NCI-H146 treated with DMSO at 0.1 percent for 48 hours (cell line): ENCODE measurements at regions not wholly inside any gene's neighbourhood (a gene's known extent, or its start where the extent isn't known, plus 50 kb on each side); places are given as distances from the start of the nearest gene placed in this dataset.

ENCODE experiments used
- DNase-seq: peaks from one replicate; lab custom pipeline; 2025; ENCODE audit not compliant: unreplicated experiment; lab: John Stamatoyannopoulos, UW

DNA sequence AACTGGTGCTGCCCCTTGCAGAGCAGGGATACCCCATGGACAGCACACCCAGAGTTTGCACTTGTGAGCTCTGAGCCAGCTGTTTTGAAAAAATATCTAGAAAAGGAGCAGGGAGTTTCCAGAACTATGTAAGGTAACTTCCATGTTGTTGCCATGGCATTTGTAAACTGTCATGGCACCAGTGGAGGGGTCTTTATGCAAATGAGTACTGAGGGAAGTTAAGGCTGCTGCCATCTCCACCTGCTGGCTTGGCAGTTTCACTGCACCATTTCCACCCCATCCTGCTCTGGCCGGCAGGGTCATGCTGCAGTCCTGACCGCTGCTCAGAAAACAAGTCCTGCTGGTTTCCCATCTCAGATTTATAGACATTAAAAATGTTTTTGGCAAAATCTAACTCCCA lies 52.3 kb upstream of the SNTG2 start:
- DNase-seq = no peak

DNA sequence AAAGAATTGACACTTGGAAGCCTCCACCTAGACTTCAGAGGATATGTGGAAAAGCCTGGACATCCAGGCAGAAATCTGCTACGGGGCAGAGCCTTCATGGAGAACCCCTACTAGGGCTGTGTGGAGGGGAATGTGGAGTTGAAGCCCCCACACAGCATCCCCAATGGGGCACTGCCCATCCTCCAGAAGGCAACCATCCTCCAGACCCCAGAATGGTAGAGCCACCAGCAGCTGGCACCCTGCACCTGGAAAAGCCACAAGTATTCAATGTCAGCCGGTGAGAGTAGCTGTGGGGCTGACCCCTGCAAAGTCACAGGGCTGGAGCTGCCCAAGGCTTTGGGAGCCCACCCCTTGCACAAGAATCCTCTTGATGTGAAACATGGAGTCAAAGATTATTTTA lies 53.6 kb upstream of the SNTG2 start:
- no peak for DNase-seq

DNA sequence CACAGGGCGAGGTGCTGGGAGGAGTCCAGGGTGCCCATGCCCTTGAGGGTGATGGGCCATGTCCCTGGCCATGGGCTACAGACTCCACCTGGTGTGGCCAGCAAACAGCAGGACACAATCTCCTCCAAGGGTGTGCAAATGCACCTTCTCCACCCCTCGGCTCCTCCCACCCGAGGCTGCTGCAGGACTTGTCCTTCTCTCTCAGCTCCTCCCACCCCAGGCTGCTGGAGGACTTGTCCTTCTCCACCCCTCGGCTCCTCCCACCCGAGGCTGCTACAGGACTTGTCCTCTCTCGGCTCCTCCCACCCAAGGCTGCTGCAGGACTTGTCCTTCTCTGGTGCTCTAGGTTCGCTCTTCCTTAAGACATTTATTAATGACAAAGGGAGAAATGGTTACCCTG lies 57.3 kb upstream of the SNTG2 start:
- DNase-seq = no peak

DNA sequence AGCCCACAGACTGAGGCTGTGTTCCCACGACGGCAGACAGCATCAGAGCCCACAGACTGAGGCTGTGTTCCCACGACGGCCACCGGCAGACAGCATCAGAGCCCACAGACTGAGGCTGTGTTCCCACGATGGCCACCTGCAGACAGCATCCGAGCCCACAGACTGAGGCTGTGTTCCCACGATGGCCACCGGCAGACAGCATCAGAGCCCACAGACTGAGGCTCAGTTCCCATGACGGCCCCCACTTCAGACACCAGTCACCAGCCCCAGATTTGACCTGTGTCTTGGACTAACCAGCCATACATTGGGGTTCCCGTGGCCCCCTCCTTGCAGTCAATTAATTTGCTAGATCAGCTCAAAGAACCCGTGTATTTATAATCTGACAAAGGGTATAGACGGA lies 57.8 kb upstream of the SNTG2 start:
- no peak for DNase-seq

DNA sequence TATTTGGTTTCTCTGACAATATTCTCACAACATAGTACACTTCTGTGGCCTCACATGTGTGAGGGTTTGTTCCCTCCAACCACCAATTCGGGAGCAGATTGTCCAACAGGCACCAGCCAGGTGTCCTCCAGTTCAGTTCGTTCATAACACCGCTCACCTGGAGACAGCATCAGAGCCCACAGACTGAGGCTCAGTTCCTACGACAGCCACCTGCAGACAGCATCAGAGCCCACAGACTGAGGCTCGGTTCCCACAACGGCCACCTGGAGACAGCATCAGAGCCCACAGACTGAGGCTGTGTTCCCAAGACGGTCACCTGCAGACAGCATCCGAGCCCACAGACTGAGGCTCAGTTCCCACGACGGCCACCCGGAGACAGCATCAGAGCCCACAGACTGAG lies 58.2 kb upstream of the SNTG2 start:
- DNase-seq = no peak

DNA sequence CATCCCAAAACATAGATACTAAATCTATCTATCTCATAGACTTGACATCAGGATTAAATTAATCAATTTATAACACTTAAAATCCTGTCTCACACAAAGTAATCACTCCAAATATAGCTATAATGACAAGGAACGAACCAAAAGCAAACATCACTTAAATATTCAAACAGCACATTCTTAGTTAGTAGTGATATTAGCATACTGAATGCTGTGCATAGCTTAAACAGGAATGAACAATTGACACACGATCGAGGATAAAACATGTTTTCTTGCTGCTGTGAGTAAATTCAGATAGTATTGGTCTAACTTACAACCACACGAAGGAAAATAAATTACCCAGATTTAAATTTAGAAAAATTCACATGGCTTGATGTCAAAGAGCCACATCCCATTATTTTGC lies 58.9 kb upstream of the SNTG2 start:
- no peak for DNase-seq

DNA sequence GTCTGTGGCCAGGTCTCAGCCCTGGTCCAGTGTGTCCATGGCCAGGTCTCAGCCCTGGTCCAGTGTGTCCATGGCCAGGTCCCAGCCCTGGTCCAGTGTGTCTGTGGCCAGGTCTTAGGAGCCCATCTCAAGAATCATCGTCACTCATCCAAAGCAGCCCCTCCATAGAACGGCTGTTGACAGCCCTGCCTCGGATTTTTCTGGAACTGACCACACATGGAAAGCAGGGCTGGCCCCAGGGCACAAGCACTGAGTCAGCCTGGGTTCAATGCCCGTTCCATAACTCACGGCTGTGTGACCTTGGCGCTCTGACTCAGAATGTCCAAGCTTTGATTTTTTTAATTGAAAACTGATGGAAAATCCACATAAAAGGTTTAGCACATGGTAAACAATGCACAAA lies 59.9 kb upstream of the SNTG2 start:
- no peak for DNase-seq

DNA sequence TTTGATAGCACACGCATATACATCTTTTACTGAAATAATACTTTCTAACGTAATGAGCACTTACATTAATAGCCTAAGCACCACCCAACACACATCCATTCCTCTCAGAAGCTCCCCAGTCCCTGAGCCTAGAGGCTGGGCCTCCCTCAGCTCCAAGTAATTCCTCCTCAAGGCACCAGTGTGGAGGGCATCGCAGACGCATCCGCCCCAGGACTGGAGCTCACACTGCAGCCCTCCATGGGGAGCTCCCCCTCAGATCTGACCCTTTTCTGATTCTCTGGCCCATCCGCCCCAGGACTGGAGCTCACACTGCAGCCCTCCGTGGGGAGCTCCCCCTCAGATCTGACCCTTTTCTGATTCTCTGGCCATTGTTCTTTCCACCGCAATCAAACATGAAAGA lies 60.4 kb upstream of the SNTG2 start:
- DNase-seq = no peak

DNA sequence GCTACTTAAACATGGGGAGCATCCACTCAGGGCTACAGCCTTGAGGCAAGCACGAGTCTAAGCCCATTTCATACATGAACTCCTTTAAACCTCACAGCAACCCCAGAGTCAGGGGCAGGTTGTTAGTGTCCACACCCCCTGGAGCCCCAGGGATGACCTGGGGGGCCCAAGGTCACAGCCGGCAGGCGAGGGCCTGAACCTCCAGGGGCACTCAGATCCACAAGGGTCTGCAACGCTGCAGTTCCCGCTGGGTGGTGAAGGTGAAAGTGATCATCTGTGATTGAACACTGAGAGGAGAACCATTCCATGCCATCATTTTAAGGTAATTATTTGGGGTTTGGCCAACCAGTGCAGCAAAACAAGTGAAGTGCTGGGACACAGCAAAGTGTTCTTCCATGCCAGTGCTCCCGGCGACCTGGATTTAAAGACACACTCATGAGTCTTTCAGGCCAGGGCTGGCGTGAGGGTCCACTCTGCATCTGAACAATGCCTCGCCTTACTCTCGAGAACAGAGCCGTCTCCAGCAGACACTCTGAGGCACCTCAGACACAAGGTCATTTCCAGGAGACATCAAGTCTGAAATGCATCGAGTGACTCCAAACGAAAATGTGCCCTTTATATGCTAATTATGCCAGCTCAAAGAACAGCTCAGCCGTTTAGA lies 61.6 kb upstream of the SNTG2 start:
- DNase-seq = no peak

DNA sequence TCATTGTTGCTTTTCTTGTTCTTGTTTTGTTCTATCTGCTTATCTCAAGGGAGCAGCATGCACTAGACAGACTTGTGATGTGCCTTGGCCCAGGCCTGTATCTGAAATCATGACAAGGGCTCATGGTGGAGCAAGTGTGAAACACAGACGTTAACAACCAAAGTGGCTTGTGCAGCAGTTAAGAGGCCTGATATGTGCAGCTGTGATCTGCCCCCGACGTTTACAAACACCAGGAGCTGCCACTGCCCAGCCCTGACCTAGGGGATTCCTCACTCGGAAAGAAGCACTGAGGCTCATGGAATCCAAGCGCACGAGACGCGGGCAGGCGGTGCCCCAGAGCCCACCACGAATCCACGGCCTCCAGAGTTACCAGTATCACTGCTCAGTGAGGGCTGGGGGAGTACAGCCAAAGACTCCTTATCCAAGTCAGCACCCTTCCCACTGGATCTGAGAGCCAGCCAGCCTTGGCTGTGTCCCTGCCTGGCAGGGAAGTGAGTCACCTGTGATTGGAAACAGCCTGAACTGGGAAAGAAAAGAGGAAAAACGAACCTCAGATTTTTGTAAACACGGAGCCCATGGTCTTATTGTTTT lies 62.3 kb upstream of the SNTG2 start:
- DNase-seq = no peak

DNA sequence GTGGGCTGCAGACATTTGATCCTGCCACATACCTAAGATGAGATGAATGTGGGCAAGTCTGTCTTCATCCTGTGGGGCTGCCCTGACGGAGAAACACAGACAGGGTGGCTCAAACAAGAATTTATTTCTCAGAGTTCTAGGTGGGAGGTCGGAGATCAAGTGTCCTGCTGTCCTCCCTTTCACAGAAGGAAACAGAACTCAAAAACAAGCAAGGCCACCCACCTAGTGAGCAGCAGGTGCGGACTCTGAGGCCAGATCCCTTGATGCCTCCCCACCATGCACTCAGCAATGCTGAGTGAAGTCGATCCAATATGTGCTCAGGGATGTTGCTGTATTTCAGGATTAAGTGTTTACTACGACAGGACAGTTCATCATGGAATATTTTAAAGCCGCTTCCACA lies 63.0 kb upstream of the SNTG2 start:
- no peak for DNase-seq

DNA sequence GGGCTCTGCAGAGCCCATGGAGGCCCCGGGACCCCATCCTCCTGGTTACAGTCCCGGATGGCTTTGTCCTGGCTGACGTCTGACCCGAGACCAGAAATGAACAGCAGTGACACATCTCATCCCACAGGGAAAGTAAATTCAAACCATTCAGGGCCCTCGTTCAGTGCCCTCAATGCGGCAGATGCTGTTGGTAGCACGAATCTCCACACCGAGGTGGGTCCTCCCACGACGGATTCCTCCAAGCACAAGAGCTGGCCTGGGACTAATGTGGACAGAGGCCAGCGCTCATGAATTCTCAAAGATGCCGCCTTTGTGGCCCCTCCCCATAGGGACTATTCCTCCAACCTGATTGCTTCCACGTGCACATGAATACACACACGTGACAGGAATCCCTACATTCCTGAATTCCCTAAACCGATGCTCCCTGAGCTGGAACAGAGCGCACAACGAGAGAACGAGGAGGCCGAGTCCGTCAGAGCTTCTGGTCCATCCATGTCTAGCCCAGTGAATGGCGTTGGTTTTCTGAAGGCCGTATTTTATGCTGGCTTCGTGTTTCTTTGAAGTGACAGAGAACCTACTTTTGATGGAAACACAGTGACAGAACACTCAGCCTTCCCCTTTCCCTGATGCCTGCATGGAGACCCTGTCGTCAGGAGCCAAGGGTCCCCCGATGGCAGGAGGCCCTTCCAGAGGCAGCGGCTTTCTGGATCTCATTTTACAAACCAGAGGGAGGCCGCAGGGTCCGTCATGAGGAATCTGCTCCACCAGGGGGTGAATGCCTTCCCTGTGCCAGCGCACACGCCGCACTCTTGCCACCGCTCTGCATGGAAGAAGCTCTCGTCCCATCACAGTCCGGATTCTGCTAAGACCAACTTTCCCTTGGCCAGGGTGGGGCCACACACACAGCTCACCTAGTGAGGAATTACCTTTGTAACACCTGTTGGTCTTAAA lies 64.3 kb upstream of the SNTG2 start:
- DNase-seq = no peak

DNA sequence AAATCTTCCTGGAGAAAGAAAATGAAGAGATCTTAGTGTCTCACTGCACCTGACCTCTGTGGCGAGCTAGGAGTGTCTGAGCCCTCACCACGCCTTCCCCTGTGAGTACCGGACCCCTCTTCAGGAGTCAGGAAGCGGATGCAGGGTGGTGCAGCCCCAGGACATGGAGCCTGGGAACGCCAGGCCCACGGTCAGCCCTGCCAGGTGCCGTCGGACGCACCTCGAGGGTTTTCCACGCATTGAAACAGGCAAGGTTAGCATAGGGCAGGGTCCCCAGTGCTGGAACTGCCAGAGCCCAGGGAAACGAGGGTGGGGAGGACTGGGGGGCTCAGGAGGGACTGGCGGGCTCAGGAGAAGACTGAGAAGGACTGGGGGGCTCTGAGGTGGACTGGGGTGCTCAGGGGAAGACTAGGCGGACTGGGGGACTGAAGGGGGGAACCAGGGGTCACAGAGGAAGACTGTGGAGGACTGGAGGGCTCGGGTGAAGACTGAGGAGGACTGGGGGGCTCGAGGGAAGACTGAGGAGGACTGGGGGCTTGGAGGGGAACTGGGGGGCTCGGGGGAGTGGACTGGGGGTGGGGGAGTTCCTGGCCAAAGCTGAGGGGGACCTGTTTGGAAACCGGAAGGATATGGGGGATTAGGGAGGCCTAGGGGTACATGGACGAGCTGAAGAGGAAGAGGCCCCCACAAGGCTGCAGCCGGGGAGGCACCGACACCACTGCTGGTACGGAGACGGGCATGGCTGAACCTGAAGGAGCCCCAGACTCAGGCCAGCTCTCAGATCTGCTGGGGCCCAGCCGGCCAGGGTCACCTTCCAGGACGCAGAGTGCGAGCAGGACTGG lies 65.2 kb upstream of the SNTG2 start:
- DNase-seq = no peak

DNA sequence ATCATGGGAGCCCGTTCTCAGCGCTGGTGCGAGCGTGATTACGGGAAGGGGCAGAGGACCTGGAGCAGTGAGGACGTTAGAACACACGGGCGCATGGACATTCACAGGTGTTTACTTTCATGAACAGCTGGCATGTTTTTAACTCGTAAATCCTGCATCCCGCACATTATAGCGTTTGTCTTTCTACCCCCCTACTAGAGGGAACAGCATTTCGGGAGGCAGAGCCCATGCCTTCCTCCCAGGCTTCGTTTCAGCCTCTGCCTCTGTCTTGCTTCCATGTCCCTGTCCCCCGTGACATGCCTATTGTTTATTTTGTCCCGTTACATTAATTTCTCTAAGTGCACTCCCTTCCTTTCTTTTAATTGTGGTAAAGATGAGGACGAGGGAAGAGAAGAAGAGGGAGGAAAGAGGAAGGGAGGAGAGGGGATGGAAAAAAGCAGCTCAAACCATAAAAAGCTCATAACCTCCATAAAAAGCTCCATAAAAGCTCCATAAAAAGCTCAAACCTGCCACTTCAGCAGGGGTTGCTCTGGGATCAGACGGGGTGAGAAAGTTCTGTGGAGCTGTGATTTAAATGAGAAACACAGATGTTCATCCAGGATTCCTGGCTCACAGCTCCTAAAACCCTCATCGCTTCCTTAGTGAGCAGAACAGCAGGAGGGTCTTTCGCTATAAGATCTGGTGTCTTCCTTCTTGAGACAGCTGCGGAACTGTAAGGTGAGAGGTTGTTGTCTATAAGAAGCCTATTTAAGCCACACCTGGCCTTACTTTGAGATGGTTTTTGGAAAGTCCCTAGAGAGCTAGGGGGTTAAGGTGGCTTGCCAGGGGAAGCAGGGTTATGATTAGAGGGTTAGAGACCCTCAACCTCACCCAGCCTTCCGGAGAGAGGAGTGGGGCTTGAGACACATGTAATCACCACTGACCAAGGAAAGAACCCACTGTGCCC lies 66.6 kb upstream of the SNTG2 start:
- DNase-seq = no peak

DNA sequence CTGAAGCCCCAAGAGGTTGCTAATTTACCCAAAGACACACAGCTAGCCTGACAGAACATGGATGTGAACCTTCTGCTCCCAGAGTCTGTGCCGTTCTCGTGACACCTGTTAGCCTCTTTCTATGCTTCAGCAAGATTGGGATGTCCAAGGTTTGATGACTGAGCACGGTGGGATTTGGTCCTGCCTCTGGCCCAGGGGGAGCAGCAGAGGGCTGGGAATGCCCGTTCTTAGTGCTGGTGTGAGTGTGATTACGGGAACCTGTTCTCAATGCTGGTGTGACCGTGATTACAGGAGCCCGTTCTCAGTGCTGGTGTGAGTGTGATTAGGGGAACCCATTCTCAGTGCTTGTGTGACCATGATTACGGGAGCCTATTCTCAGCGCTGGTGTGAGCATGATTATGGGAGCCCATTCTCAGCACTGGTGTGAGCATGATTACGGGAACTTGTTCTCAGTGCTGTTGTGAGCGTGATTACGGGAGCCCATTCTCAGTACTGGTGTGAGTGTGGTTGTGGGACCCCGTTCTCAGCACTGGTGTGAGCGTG lies 67.3 kb upstream of the SNTG2 start:
- no peak for DNase-seq

DNA sequence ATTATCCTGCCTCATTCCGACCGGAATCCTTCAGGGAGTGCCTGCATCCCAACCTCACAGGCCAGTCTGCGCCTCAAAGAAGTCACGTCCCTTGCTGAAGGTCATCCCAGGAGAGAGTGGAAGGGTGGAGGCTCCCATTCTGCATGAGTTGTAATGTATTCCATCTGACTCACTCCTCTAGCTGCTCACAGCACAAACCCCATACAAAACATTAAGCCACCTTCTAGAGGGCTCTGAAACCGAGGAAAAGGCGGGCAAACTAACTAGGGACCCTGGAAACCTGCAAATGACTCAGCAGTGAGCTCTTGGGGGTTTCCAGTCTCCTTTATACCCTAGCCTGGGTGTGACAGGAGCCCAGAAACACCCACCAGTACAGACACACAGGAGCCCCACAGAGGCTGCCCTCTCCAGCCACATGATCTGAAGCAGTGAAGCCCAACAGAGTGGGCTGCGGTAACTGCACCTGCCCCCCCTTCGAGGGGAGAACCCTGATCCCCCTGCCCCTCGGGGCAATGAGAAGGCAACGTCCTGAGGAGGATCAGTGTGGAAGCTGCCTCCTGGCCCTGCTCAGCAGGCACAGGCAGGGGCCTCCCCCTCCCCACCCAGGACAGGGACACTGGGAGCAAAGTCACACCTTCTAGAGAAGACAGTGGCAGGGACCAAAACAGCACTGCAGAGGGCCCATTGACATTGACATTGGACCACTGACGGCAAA lies 69.3 kb upstream of the SNTG2 start:
- no peak for DNase-seq

DNA sequence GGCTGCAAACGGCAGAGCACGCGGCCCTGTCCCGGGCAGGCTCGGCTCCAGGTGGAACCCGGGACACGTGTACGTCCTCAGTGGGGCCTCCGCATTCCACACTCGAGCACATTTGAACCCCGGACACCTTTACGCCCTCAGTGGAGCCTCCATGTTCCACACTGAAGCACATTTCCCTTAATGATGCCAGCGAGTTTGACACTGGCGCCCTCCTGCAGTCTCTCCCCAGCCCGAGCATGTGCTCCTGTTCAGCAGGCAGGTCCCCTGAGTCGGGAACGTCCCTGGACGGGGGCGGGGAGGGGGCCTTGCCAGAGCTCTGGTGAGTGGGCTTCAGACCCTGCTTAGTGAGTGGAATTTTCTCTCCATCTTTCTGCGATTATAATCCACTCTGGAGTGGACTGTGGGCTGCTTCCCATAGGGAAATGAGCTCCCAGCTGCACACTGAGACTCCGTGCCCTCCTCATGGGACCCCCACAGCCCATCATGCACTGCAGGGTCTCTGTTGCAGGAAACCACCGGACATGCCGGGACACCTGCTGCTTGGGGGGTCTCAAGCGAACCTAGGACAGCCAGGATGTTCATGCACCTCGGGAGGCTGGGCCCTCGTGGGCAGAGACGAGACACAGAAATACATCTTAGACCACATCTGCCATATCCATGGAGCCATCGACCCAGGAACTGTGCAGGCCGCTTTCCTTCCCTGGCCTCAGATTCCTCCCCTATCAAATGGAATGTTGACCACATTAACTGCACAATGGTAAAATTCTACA lies 70.3 kb upstream of the SNTG2 start:
- DNase-seq = no peak

DNA sequence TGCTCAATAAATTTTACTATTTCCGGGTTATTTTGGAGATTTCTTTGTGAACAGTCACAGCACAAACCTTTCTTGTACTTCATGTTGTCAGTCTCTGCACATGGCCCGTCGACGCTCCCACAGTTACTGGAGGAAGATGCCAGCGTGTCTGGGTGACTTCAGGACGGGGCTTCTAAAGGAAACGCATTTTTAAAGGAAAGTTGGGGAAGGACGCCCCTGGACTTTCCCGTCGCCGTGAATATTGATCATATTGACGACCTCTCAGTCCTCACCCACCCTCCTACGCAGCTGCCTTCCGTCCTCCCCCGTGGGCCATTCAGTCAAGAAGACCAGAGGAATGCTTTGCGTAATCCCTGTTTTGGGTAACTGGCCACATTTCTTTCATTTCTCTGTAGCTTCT lies 71.1 kb upstream of the SNTG2 start:
- no peak for DNase-seq
